Fibroblast of lung (primary cell): ENCODE measurements at regions not wholly inside any gene's neighbourhood (a gene's known extent, or its start where the extent isn't known, plus 50 kb on each side); places are given as distances from the start of the nearest gene placed in this dataset.

ENCODE experiments used
- CTCF ChIP-seq, 2 donors: IDR thresholded peaks in 1 of 2; conservative IDR thresholded peaks in 1 of 2; 1 replicate in 1 of 2; 2 replicates in 1 of 2; pipeline ENCODE4 v1.5.1; 2011 to 2012; ENCODE audit warnings: low read length in 2 of 2, control low read depth in 1 of 2, inconsistent platforms in 1 of 2, low read depth in 1 of 2, mild to moderate bottlenecking in 1 of 2
- EZH2 ChIP-seq: IDR thresholded peaks from 2 replicates; pipeline ENCODE4 v1.5.1; 2012; ENCODE audit warnings: low read length, control low read depth, mild to moderate bottlenecking; ENCODE audit errors: missing control alignments

GRCh38 chr2:59312967-59313940 is 1072.1 kb upstream of the FANCL start:
- TF ChIP-seq CTCF (conservative IDR thresholded peaks at IDR 0.05 in 1 of 2, IDR thresholded peaks at IDR 0.05 in 1 of 2; ENCODE audit: low read depth in 1 of 2, low read length in 2 of 2): no peak
- no peak for TF ChIP-seq EZH2
